Heart left ventricle (tissue), 13 donors: ENCODE measurements at regions not wholly inside any gene's neighbourhood (a gene's known extent, or its start where the extent isn't known, plus 50 kb on each side); places are given as distances from the start of the nearest gene placed in this dataset.

Experiments
- POLR2A ChIP-seq, 2 donors: fragments of 450-650 bp; IDR thresholded peaks; one replicate each; pipeline ENCODE4 v1.6.1; 2017; ENCODE audit warnings: antibody characterized with exemption in 2 of 2, mild to moderate bottlenecking in 2 of 2, moderate library complexity in 2 of 2
- TF ChIP-seq, protein P1 (sequence below), 12 donors: fragments of 200-600 bp; sonication (generic) in 4 of 12; IDR thresholded peaks; one replicate each; pipeline versions ENCODE4 v1.5.0 to v1.8.0; 2018 to 2022; ENCODE audit warnings: antibody characterized with exemption in 12 of 12, mild to moderate bottlenecking in 5 of 12
- donor health status: ischemic (EF 13 %, LVEDD 7.1; RV severe dilation, severe dysfunction).
- donor health status: DM: no; HTN: yes; CAD: no.
- donor health status: DM: no; HTN: no; CAD: no.
- donor health status: ischemic (EF 25% LVEDD 6.9; RV normal size, moderate dysfunction).
- donor health status: ischemic (EF 25% LVEDD 5.7; RV mildly dilated, moderate dysfunction).
- donor health status: ischemic (EF 35%, LVEDD 5.7; RV mildly dilated, moderate dysfunction).
- donor health status: nonischemic (EF 11% LVEDD 7.7; RV severe dilation, severe dysfunction).
- donor health status: DM: yes; HTN: yes; CAD: no.
- donor health status: PGD.
- donor health status: ischemic (EF 29% LVEDD 5.4; RV normal size, mild dysfunction).
- donor health status: nonischemic (EF 23%, LVEDD 6.1; RV moderate dilation, normal function).

- TF ChIP-seq POLR2A (IDR thresholded peaks at IDR 0.05), result no peak
- TF ChIP-seq, protein P1, sequence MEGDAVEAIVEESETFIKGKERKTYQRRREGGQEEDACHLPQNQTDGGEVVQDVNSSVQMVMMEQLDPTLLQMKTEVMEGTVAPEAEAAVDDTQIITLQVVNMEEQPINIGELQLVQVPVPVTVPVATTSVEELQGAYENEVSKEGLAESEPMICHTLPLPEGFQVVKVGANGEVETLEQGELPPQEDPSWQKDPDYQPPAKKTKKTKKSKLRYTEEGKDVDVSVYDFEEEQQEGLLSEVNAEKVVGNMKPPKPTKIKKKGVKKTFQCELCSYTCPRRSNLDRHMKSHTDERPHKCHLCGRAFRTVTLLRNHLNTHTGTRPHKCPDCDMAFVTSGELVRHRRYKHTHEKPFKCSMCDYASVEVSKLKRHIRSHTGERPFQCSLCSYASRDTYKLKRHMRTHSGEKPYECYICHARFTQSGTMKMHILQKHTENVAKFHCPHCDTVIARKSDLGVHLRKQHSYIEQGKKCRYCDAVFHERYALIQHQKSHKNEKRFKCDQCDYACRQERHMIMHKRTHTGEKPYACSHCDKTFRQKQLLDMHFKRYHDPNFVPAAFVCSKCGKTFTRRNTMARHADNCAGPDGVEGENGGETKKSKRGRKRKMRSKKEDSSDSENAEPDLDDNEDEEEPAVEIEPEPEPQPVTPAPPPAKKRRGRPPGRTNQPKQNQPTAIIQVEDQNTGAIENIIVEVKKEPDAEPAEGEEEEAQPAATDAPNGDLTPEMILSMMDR (IDR thresholded peaks at IDR 0.05), result no peak
Observed at GRCh38 chr6:115832786-115833185, 227.9 kb downstream of the FRK start.
